Uterus (tissue), 3 donors: ENCODE measurements at regions not wholly inside any gene's neighbourhood (a gene's known extent, or its start where the extent isn't known, plus 50 kb on each side); places are given as distances from the start of the nearest gene placed in this dataset.
"Not testable (repeated sequence)": the region's sequence is repeated elsewhere in the genome, so short reads cannot be mapped to it uniquely, and the experiment has no call there.

Experiments
- DNase-seq, 2 donors: peaks; one replicate each; pipeline ENCODE4 v3.0.0-alpha.2; 2019 to 2020
- H3K27ac ChIP-seq, 2 donors: fragments of 200-600 bp; sonication (generic); 1 replicate in 1 of 2; 2 replicates in 1 of 2; pipeline ENCODE4 v1.5.1; 2016 to 2018
- H3K27me3 ChIP-seq, 2 donors: fragments of 200-600 bp; sonication (generic); one replicate each; pipeline ENCODE4 v1.5.1; 2018 to 2019; ENCODE audit warnings: control low read depth in 1 of 2
- H3K36me3 ChIP-seq, 2 donors: fragments of 200-600 bp; sonication (generic); one replicate each; pipeline ENCODE4 v1.5.1; 2019; ENCODE audit warnings: control low read depth in 1 of 2
- H3K4me1 ChIP-seq, 2 donors: fragments of 200-600 bp; sonication (generic); one replicate each; pipeline ENCODE4 v1.5.1; 2018 to 2019; ENCODE audit warnings: control low read depth in 1 of 2
- H3K4me3 ChIP-seq, 2 donors: fragments of 200-600 bp; sonication (generic); 1 replicate in 1 of 2; 2 replicates in 1 of 2; pipeline ENCODE4 v1.5.1; 2018 to 2019; ENCODE audit warnings: mild to moderate bottlenecking in 1 of 2
- H3K9me3 ChIP-seq, 2 donors: fragments of 200-600 bp; sonication (generic); one replicate each; pipeline ENCODE4 v1.5.1; 2019; ENCODE audit warnings: control low read depth in 1 of 2
- CTCF ChIP-seq, 4 experiments: fragments of 200-600 bp in 2 of 4; fragments of 450-650 bp in 2 of 4; sonication (generic) in 2 of 4; IDR thresholded peaks; one replicate each; pipeline ENCODE4 v1.5.1; 2016 to 2019; ENCODE audit warnings: antibody characterized with exemption in 4 of 4, mild to moderate bottlenecking in 2 of 4, moderate library complexity in 1 of 4
- POLR2A ChIP-seq, 2 donors: fragments of 450-650 bp; IDR thresholded peaks; one replicate each; pipeline ENCODE4 v1.6.1; 2016; ENCODE audit warnings: antibody characterized with exemption in 2 of 2, mild to moderate bottlenecking in 1 of 2, moderate library complexity in 1 of 2
- intact Hi-C: fragments of 100-400 bp; cut with DNase I; formaldehyde crosslinking; loops from one replicate; pipeline ENCODE4 v1.15.1; 2023; ENCODE audit warnings: low total_unique reads
- donor health status: DM: yes; HTN: yes; CAD: no.

GRCh38 chr3:26308454-26308853 is 314.1 kb upstream of the LRRC3B start:
- Histone ChIP-seq H3K4me3 (no peak overlapping the region), H3K9me3 (no peaks in the 10 kb centered on the region), H3K27ac (no peak overlapping the region), H3K27me3 (no peaks in the 10 kb centered on the region), H3K36me3 (no peaks in the 10 kb centered on the region), H3K4me1 (no peaks in the 10 kb centered on the region)
- DNase-seq, result no peak
- no peak for TF ChIP-seq CTCF (IDR thresholded peaks at IDR 0.05)
- no peak for TF ChIP-seq POLR2A (IDR thresholded peaks at IDR 0.05)
- intact Hi-C loops, result no loop called here

- intact Hi-C loops, H3K27ac ChIP-seq: not testable (repeated sequence)
Measured at GRCh38 chr3:26309536-26309935, 313.0 kb upstream of the LRRC3B start.

GRCh38 chr3:26312816-26313215 is 309.8 kb upstream of the LRRC3B start:
- Histone ChIP-seq H3K9me3 (no peaks in the 10 kb centered on the region), H3K4me1 (no peaks in the 10 kb centered on the region), H3K27me3 (no peaks in the 10 kb centered on the region), H3K27ac (no peak overlapping the region), H3K4me3 (no peak overlapping the region), H3K36me3 (no peaks in the 10 kb centered on the region)
- intact Hi-C loops, result no loop called here
- TF ChIP-seq CTCF (IDR thresholded peaks at IDR 0.05), result no peak
- TF ChIP-seq POLR2A (IDR thresholded peaks at IDR 0.05), result no peak
- no peak for DNase-seq

More at GRCh38 chr3:26309536-26309935, 313.0 kb upstream of the LRRC3B start:
- not testable (repeated sequence) for H3K4me3 ChIP-seq, DNase-seq, H3K4me1 ChIP-seq, H3K9me3 ChIP-seq, H3K36me3 ChIP-seq, H3K27me3 ChIP-seq

GRCh38 chr3:26316472-26316871 is 306.1 kb upstream of the LRRC3B start:
- H3K9me3 ChIP-seq, result no peaks in the 10 kb centered on the region
- no peaks in the 10 kb centered on the region for H3K36me3 ChIP-seq
- H3K27me3 ChIP-seq, result no peaks in the 10 kb centered on the region
- H3K27ac ChIP-seq, result no peak overlapping the region
- H3K4me3 ChIP-seq, result no peak overlapping the region
- TF ChIP-seq CTCF (IDR thresholded peaks at IDR 0.05), result no peak
- TF ChIP-seq POLR2A (IDR thresholded peaks at IDR 0.05), result no peak
- H3K4me1 ChIP-seq, result no peaks in the 10 kb centered on the region
- intact Hi-C loops, result no loop called here
- no peak for DNase-seq

GRCh38 chr3:26323741-26324140 is 298.8 kb upstream of the LRRC3B start:
- H3K4me3 ChIP-seq, H3K4me1 ChIP-seq, DNase-seq, H3K9me3 ChIP-seq, H3K27ac ChIP-seq, H3K27me3 ChIP-seq, intact Hi-C loops, H3K36me3 ChIP-seq: not testable (repeated sequence)

- Histone ChIP-seq H3K4me1 (no peaks in the 10 kb centered on the region), H3K36me3 (no peaks in the 10 kb centered on the region), H3K27me3 (no peaks in the 10 kb centered on the region), H3K27ac (no peak overlapping the region), H3K4me3 (no peak overlapping the region), H3K9me3 (no peaks in the 10 kb centered on the region)
- no peak for DNase-seq
- TF ChIP-seq CTCF (IDR thresholded peaks at IDR 0.05) (no peak), POLR2A (IDR thresholded peaks at IDR 0.05) (no peak)
- intact Hi-C loops, result no loop called here
Measured at GRCh38 chr3:26340001-26340400, 282.6 kb upstream of the LRRC3B start.
